Stimulated activated CD8-positive, alpha-beta memory T cell treated with anti-CD3 and anti-CD28 coated beads, Interleukin-7, amount 100 ng/mL, for 48 hours (primary cell): ENCODE measurements at regions not wholly inside any gene's neighbourhood (a gene's known extent, or its start where the extent isn't known, plus 50 kb on each side); places are given as distances from the start of the nearest gene placed in this dataset.
"Not testable (repeated sequence)": the region's sequence is repeated elsewhere in the genome, so short reads cannot be mapped to it uniquely, and the experiment has no call there.

Experiments
- DNase-seq, 2 donors: peaks; one replicate each; pipeline ENCODE4 v3.0.0-alpha.2; 2020; ENCODE audit warnings: low read depth in 1 of 2; ENCODE audit errors: extremely low read depth in 1 of 2

- DNase-seq: not testable (repeated sequence)
Measured at GRCh38 chr7:116371536-116371935, 128.0 kb upstream of the CAV2 start.

DNA sequence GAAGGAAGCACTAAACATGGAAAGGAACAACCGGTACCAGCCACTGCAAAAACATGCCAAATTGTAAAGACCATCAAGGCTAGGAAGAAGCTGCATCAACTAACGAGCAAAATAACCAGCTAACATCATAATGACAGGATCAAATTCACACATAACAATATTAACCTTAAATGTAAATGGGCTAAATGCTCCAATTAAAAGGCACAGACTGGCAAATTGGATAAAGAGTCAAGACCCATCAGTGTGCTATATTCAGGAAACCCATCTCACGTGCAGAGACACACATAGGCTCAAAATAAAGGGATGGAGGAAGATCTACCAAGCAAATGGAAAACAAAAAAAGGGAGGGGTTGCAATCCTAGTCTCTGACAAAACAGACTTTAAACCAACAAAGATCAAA is 126.3 kb upstream of the CAV2 start:
- DNase-seq: not testable (repeated sequence)

- no peak for DNase-seq
Measured at GRCh38 chr7:116377721-116378120, 121.8 kb upstream of the CAV2 start.

GRCh38 chr7:116380025-116380424 is 119.5 kb upstream of the CAV2 start:
- DNase-seq: no peak

GRCh38 chr7:116382375-116382774 is 117.2 kb upstream of the CAV2 start:
- no peak for DNase-seq

GRCh38 chr7:116384936-116385635 is 114.5 kb upstream of the CAV2 start:
- DNase-seq: no peak

DNA sequence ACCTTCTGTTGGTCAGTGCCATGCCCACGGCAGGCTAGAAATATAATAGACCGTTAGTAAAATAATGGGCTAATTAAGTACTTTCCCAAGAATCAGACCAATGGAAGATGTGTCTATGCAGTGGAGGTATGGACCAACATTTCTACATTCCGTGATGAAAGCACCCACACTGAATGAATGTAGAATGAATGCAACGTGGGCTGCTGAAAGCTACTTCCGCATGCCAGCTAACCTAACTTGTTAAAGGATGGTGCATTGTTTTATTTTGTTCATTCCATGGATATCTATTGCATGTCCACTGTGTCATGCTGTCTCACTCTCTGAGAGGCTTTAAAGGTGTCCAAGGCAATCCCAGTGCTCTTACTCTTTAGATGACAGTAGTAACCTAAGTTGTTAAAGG is 112.9 kb upstream of the CAV2 start:
- DNase-seq: no peak

DNA sequence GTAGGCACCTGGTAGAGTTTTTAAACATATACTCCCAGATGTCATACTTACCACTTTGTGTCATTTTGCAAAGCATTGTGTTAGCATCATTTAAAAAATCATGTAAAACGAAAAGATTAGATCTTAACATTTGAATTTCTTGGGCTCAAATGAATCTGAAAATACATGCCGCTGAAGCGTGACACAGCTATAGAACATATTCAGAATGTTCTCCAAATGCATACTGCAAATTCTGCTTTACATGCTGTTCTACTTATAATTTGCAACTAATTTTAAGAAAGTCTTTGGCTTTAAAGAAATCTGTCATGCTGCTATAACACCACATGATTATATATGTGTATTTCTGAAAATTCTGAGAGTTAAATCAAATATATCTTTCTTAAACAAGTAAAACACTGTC is 109.2 kb upstream of the CAV2 start:
- no peak for DNase-seq

DNA sequence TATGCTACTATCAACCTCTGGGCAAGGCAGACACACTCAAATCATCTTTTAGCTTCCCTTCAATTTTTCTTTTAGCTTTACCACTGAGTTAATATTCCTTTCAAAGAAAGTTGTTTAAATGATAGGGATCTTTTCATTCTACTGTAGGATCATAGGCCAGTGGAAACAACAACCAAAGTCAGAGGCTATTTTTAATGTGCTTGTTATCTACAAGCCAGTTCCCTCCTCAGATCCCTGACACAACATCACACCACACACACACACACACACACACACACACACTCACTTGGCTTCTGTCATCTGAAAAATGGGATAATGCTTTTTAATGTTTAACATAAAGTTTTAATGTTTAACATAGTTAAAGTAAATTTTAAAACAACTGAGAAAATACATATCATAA is 106.7 kb upstream of the CAV2 start:
- no peak for DNase-seq

DNA sequence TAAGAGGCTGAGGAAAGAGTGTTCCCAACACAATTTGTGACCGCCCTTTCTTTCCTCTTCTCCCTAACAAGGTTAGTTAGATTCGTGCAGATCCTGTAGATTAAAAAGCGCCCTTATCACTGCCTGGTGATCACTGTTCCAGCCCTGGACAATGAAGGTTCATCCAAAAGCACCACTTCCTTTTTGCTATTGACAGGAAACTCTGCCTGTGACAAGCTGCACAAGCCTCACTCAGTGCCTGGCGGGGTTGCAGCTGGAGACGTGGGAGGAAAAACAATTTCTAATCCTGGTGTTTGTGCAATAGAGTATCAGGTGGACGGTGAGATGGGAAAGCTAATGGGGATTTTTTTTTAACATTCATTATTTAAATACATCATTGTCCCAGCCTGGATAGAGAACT is 105.9 kb upstream of the CAV2 start:
- DNase-seq: no peak

GRCh38 chr7:116394106-116394505 is 105.4 kb upstream of the CAV2 start:
- DNase-seq: no peak

DNA sequence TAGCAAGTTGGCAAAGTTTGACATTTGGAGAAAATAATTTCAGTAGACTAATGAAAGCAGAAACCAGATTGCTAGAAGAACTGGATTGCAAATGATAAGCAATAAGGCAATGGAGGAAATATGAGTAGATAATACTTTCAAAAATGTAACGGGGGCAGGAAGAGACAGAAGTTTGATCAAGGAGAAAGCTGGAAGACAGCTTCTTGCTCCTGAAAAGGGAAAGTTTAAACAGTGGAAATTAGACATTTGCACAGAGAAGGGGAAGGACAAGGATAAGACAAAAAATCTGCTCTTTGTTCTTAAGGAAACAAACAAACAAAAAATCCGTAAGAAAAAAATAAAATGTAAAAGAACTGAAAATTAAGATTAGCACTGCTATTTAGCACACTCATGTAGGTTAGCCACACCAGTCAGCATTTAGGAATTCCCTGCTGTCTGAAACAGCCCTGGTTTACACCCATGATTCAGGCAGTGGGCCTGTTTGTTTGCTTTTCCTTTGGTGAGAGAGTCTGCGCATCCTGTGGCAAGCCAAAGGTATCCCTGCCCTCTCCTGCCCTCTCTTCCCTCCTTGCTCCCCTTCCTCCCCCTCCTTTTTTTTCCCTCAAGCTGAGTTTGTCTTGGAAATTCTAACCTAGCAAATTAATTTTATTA is 104.3 kb upstream of the CAV2 start:
- no peak for DNase-seq

DNA sequence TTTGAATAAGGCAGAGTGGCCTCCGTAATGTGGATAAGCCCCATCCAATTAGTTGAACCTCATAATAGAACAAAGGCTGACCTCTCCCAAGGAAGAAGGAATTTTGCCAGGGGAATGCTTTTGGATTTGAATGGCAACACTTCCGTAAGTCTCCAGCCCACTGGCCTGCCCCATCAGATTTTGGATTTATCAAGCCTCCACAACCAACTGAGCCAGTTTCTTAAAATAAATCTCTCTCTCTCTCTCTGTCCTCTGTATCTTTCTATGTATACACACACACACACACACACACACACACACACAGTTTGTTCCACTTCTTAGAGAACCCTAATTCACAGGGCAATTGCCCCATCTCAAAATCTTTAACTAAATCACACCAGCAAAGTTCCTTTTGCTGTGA is 100.9 kb upstream of the CAV2 start:
- no peak for DNase-seq

- DNase-seq: no peak
Measured at GRCh38 chr7:116399819-116400218, 99.7 kb upstream of the CAV2 start.

DNA sequence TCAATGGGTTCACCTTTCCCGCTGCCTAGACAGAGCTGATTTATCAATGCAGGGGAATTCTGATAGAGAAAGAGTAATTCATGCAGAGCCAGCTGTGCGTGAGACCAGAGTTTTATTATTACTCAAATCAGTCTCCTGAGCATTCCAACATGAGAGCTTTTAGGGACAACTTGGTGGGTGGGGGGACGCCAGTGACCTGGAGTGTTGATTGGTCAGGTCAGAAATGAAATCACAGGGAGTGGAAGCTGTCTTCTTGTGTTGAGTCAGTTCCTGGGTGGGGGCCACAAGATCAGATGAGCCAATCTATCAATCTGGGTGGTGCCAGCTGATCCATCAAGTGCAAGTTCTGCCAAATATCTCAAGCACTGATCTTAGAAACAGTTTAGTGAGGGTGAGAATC is 99.0 kb upstream of the CAV2 start:
- no peak for DNase-seq

- no peak for DNase-seq
Measured at GRCh38 chr7:116401711-116402110, 97.8 kb upstream of the CAV2 start.

- DNase-seq: no peak
Measured at GRCh38 chr7:116403265-116403664, 96.3 kb upstream of the CAV2 start.

DNA sequence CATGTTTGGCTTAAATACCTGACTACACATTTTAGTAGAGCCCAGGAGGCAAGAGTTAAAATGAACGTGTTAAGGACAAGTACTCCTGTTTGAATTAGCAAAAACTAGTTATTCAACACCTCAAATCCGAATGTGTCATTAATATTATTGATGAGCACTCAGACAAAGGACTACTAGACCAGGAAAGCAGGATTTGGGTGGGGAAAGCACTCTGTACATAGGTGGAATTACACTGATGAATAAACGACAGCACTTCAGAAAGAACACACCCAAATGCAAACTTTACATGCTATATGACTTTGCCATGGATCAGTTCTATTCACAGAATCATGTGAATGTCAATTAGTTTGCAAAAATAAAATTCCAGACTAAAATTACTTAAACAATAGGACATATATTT is 95.1 kb upstream of the CAV2 start:
- DNase-seq: no peak

DNA sequence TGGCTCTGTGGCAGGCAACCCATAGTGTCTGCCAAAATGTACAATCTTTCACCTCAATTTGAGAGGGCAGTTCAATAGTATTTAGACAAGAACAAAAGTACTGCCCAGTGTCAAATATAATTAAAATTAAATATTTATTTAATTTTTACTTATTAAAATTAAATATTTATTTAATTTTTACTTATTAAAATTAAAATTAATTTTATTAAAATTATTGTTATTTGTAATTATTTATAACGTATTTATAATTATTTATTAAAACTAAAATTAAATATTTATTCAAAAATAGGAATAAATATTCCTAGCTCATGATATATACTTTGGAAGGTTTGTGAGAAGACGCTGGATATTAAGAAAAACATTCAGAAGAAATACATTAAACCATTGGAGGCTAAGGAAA is 93.7 kb upstream of the CAV2 start:
- DNase-seq: no peak

GRCh38 chr7:116407165-116407564 is 92.4 kb upstream of the CAV2 start:
- no peak for DNase-seq

- no peak for DNase-seq
Measured at GRCh38 chr7:116408166-116408565, 91.4 kb upstream of the CAV2 start.

DNA sequence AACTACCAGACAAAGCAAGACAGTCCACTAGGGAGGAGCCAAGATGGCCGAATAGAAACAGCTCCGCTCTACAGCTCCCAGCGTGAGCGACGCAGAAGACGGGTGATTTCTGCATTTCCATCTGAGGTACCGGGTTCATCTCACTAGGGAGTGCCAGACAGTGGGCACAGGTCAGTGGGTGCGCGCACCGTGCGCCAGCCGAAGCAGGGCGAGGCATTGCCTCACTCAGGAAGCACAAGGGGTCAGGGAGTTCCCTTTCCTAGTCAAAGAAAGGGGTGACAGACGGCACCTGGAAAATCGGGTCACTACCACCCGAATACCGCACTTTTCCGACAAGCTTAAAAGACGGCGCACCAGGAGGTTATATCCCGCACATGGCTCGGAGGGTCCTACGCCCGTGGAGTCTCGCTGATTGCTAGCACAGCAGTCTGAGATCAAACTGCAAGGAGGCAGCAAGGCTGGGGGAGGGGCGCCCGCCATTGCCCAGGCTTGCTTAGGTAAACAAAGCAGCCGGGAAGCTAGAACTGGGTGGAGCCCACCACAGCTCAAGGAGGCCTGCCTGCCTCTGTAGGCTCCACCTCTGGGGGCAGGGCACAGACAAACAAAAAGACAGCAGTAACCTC is 90.6 kb upstream of the CAV2 start:
- DNase-seq: not testable (repeated sequence)
